Heart left ventricle (tissue), 13 donors: ENCODE measurements at regions not wholly inside any gene's neighbourhood (a gene's known extent, or its start where the extent isn't known, plus 50 kb on each side); places are given as distances from the start of the nearest gene placed in this dataset.

Source experiments
- POLR2A ChIP-seq, 2 donors: fragments of 450-650 bp; IDR thresholded peaks; one replicate each; pipeline ENCODE4 v1.6.1; 2017; ENCODE audit warnings: antibody characterized with exemption in 2 of 2, mild to moderate bottlenecking in 2 of 2, moderate library complexity in 2 of 2
- TF ChIP-seq, protein P1 (sequence below), 12 donors: fragments of 200-600 bp; sonication (generic) in 4 of 12; IDR thresholded peaks; one replicate each; pipeline versions ENCODE4 v1.5.0 to v1.8.0; 2018 to 2022; ENCODE audit warnings: antibody characterized with exemption in 12 of 12, mild to moderate bottlenecking in 5 of 12
- donor health status: ischemic (EF 13 %, LVEDD 7.1; RV severe dilation, severe dysfunction).
- donor health status: DM: no; HTN: yes; CAD: no.
- donor health status: DM: no; HTN: no; CAD: no.
- donor health status: ischemic (EF 25% LVEDD 6.9; RV normal size, moderate dysfunction).
- donor health status: ischemic (EF 25% LVEDD 5.7; RV mildly dilated, moderate dysfunction).
- donor health status: ischemic (EF 35%, LVEDD 5.7; RV mildly dilated, moderate dysfunction).
- donor health status: nonischemic (EF 11% LVEDD 7.7; RV severe dilation, severe dysfunction).
- donor health status: DM: yes; HTN: yes; CAD: no.
- donor health status: PGD.
- donor health status: ischemic (EF 29% LVEDD 5.4; RV normal size, mild dysfunction).
- donor health status: nonischemic (EF 23%, LVEDD 6.1; RV moderate dilation, normal function).

DNA sequence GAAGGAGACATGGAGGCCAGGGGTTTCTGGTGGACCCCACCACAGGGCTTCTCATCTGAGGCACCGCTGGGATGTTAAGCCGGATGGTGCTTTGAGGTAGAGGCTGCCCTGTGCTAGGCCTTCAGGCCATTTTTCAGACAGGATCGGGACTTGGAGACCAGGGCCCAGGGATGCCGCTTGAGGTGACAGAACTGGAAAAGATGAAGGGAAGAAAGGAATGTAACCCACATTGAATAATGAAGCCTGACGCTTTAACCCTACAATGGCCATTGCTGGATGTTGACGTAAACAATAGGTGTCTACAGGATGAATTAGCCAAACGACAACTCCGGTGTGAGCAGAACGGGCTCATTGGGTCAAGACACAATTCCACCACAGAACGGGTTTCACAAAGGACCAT is 62.5 kb downstream of the CEBPB start:
- TF ChIP-seq, protein P1, sequence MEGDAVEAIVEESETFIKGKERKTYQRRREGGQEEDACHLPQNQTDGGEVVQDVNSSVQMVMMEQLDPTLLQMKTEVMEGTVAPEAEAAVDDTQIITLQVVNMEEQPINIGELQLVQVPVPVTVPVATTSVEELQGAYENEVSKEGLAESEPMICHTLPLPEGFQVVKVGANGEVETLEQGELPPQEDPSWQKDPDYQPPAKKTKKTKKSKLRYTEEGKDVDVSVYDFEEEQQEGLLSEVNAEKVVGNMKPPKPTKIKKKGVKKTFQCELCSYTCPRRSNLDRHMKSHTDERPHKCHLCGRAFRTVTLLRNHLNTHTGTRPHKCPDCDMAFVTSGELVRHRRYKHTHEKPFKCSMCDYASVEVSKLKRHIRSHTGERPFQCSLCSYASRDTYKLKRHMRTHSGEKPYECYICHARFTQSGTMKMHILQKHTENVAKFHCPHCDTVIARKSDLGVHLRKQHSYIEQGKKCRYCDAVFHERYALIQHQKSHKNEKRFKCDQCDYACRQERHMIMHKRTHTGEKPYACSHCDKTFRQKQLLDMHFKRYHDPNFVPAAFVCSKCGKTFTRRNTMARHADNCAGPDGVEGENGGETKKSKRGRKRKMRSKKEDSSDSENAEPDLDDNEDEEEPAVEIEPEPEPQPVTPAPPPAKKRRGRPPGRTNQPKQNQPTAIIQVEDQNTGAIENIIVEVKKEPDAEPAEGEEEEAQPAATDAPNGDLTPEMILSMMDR (IDR thresholded peaks at IDR 0.05), result no peak
- TF ChIP-seq POLR2A (IDR thresholded peaks at IDR 0.05), result no peak
